ENCODE measurements at regions not wholly inside any gene's neighbourhood (a gene's known extent, or its start where the extent isn't known, plus 50 kb on each side); places are given as distances from the start of the nearest gene placed in this dataset.

DNA sequence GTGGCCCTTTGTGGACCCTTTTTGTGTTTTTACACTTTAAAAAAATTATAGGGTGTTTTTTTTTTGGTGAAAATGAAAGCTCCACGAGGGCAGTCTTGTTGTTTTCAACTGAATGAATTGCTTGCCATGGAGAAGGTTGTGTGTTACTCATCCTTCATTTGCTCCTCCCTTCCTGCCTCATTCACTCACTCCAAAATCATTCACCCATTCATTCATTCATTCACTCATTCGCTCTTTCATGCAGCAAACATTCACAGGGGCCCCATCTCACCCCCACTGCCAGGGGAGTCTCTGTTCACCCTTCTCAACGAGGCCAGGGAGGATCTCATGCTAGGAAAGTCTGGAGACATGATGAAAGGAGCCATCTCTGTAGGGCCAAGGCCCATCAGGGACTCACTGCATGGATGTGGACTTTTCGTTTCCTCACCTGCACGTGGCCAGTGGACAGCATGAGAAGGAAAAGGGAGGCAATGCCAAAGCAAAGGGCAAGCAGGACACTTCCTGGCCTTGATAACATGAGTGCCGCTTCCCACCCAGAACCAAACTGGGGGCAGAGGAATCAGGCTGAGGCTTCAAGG, 62.8 kb upstream of the COL13A1 start:
- H3K27me3 ChIP-seq (ENCODE audit: control insufficient read depth in 1 of 2, insufficient read depth in 2 of 2, low read length in 2 of 2): peaks cover 0 to 6% of the 10 kb centered on the region in 2 donors
- no peaks in the 10 kb centered on the region for H3K9me3 ChIP-seq (ENCODE audit: control insufficient read depth in 1 of 2, low read length in 2 of 2)
- H3K36me3 ChIP-seq (ENCODE audit: control insufficient read depth in 1 of 2, insufficient read depth in 2 of 2, low read length in 2 of 2): no peaks in the 10 kb centered on the region
- no peak overlapping the region for H3K9ac ChIP-seq (ENCODE audit: low read depth in 1 of 2, low read length in 2 of 2)
- no peak overlapping the region for H3K27ac ChIP-seq (ENCODE audit: low read depth, low read length)
- H3K4me1 ChIP-seq (ENCODE audit: control insufficient read depth in 1 of 2, insufficient read depth in 2 of 2, low read length in 2 of 2): peaks cover 7 to 12% of the 10 kb centered on the region in 2 donors
- no peak overlapping the region for H3K4me3 ChIP-seq (ENCODE audit: low read depth in 1 of 2, low read length in 2 of 2)

DNA sequence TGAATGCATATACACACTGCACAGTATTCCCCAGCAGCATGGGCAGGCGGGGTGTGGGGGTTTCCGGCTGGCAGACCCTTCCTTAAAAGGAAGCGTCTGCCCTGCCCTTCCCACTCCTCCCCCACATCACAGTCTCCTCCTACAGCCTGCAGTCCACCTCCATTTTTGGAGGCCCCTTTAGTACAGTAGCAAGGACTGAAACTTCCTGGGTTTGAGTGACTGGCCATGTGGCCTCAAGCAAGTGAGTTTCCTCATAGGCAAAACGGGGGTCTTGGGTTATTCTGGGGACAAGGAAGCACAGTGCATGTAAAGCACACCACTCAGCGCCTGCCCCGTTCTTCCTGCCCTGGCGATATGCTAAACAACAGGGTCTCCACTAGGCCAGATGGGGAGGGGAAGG, 62.1 kb upstream of the COL13A1 start:
- Histone ChIP-seq H3K27ac (ENCODE audit: low read depth, low read length) (no peak overlapping the region), H3K27me3 (ENCODE audit: control insufficient read depth in 1 of 2, insufficient read depth in 2 of 2, low read length in 2 of 2) (peaks cover 0 to 4% of the 10 kb centered on the region in 2 donors), H3K4me3 (ENCODE audit: low read depth in 1 of 2, low read length in 2 of 2) (no peak overlapping the region), H3K9ac (ENCODE audit: low read depth in 1 of 2, low read length in 2 of 2) (no peak overlapping the region), H3K36me3 (ENCODE audit: control insufficient read depth in 1 of 2, insufficient read depth in 2 of 2, low read length in 2 of 2) (no peaks in the 10 kb centered on the region), H3K9me3 (ENCODE audit: control insufficient read depth in 1 of 2, low read length in 2 of 2) (no peaks in the 10 kb centered on the region), H3K4me1 (ENCODE audit: control insufficient read depth in 1 of 2, insufficient read depth in 2 of 2, low read length in 2 of 2) (peaks cover 0 to 5% of the 10 kb centered on the region in 2 donors)

DNA sequence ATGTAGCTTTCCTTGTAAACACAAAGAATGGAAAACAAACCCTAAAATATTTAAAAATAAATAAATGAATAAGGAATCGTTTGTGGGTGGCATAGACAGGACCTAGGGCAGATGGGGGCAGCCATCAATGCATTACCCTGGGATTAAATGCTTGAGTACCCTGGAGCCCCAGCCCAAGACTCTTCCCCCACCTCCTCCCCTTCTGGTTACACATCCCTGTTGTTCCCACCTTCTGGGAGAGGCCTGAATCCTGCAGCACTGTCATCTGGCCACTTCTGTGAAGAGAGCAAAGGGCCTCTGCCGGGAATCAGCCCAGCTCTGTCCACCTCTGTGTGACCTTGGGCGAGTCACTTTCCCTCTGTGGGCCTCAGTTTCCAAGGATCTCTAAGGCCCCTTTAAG, 61.6 kb upstream of the COL13A1 start:
- no peaks in the 10 kb centered on the region for H3K9me3 ChIP-seq (ENCODE audit: control insufficient read depth in 1 of 2, low read length in 2 of 2)
- H3K9ac ChIP-seq (ENCODE audit: low read depth in 1 of 2, low read length in 2 of 2): no peak overlapping the region
- no peak overlapping the region for H3K27ac ChIP-seq (ENCODE audit: low read depth, low read length)
- no peak overlapping the region for H3K4me3 ChIP-seq (ENCODE audit: low read depth in 1 of 2, low read length in 2 of 2)
- no peaks in the 10 kb centered on the region for H3K36me3 ChIP-seq (ENCODE audit: control insufficient read depth in 1 of 2, insufficient read depth in 2 of 2, low read length in 2 of 2)
- H3K27me3 ChIP-seq (ENCODE audit: control insufficient read depth in 1 of 2, insufficient read depth in 2 of 2, low read length in 2 of 2): peaks cover 0 to 4% of the 10 kb centered on the region in 2 donors
- no peaks in the 10 kb centered on the region for H3K4me1 ChIP-seq (ENCODE audit: control insufficient read depth in 1 of 2, insufficient read depth in 2 of 2, low read length in 2 of 2)

DNA sequence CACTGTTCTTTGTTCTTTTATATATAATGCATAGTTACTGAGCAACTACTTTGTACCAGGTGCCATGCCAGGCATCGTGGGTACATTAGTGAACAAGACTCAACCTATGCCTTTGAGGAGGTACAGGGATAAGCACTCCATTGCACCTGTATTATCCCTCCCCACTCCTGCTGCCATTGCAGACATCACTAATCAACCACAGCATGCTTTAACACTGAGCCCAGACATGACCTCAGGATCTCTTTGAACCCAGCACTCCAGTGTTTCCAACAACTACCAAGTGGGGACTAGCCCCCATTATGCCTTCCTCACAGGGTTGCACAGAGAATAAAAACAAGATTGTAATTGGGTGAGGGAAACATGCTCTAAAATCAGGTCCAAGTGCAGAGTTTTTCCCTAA, 60.5 kb upstream of the COL13A1 start:
- Histone ChIP-seq H3K27me3 (ENCODE audit: control insufficient read depth in 1 of 2, insufficient read depth in 2 of 2, low read length in 2 of 2) (peaks cover 0 to 4% of the 10 kb centered on the region in 2 donors), H3K9ac (ENCODE audit: low read depth in 1 of 2, low read length in 2 of 2) (no peak overlapping the region), H3K9me3 (ENCODE audit: control insufficient read depth in 1 of 2, low read length in 2 of 2) (no peaks in the 10 kb centered on the region), H3K27ac (ENCODE audit: low read depth, low read length) (no peak overlapping the region), H3K36me3 (ENCODE audit: control insufficient read depth in 1 of 2, insufficient read depth in 2 of 2, low read length in 2 of 2) (no peaks in the 10 kb centered on the region), H3K4me1 (ENCODE audit: control insufficient read depth in 1 of 2, insufficient read depth in 2 of 2, low read length in 2 of 2) (no peaks in the 10 kb centered on the region), H3K4me3 (ENCODE audit: low read depth in 1 of 2, low read length in 2 of 2) (no peak overlapping the region)

DNA sequence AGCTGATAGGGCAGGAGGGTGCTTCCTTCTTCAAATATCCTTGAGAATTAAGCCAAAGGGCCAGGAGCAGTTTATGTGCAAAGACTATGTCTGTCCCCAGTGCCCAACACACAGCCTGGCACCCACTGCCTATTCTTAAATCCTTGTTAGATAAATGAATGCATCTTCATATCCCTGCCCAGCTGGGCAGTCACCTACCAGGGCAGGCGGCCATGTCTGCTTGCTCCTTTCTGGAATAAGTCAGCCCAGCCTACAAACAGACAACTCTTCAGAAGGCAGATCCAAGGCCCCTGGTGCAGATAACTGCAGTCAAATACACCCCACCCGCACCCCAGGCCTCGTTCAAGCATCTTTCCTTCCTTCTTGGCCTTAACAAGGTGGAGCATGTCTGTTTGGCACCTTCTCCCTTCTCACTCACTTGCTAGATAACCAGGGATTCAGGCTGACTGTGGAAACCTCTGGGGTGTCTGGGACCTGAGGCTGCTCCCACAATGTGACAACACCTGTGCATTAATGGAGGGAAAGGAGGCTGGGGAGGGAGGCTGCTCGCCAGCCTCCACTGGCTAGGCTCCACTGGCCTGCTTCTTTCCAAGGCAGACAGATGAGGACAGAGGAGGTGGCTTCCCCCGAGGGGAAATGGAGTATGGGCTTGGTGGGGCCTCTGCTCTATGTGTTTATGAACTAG, 59.9 kb upstream of the COL13A1 start:
- H3K27ac ChIP-seq (ENCODE audit: low read depth, low read length): no peak overlapping the region
- H3K36me3 ChIP-seq (ENCODE audit: control insufficient read depth in 1 of 2, insufficient read depth in 2 of 2, low read length in 2 of 2): no peaks in the 10 kb centered on the region
- no peak overlapping the region for H3K4me3 ChIP-seq (ENCODE audit: low read depth in 1 of 2, low read length in 2 of 2)
- no peaks in the 10 kb centered on the region for H3K9me3 ChIP-seq (ENCODE audit: control insufficient read depth in 1 of 2, low read length in 2 of 2)
- H3K4me1 ChIP-seq (ENCODE audit: control insufficient read depth in 1 of 2, insufficient read depth in 2 of 2, low read length in 2 of 2): no peaks in the 10 kb centered on the region
- H3K27me3 ChIP-seq (ENCODE audit: control insufficient read depth in 1 of 2, insufficient read depth in 2 of 2, low read length in 2 of 2): peaks cover 0 to 4% of the 10 kb centered on the region in 2 donors
- H3K9ac ChIP-seq (ENCODE audit: low read depth in 1 of 2, low read length in 2 of 2): no peak overlapping the region

DNA sequence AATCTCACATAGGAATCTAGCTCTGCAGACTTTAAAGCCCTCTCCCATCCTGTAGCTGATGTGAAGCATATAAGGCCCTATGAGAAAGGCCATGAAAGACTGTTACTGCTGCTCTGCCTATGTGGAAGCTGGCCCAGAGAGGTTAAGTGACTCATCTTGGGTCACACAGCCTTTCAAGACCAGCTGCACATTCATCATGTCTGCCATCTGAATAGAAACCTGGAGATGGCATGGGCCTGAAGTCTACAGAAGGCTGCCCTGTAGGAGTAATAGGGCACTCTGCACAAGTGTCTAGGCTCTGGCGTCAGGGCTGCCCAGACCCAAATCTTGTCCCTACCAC, 59.4 kb upstream of the COL13A1 start:
- Histone ChIP-seq H3K9me3 (ENCODE audit: control insufficient read depth in 1 of 2, low read length in 2 of 2) (no peaks in the 10 kb centered on the region), H3K27me3 (ENCODE audit: control insufficient read depth in 1 of 2, insufficient read depth in 2 of 2, low read length in 2 of 2) (peaks cover 0 to 4% of the 10 kb centered on the region in 2 donors), H3K9ac (ENCODE audit: low read depth in 1 of 2, low read length in 2 of 2) (no peak overlapping the region), H3K36me3 (ENCODE audit: control insufficient read depth in 1 of 2, insufficient read depth in 2 of 2, low read length in 2 of 2) (no peaks in the 10 kb centered on the region), H3K4me1 (ENCODE audit: control insufficient read depth in 1 of 2, insufficient read depth in 2 of 2, low read length in 2 of 2) (no peaks in the 10 kb centered on the region), H3K4me3 (ENCODE audit: low read depth in 1 of 2, low read length in 2 of 2) (no peak overlapping the region), H3K27ac (ENCODE audit: low read depth, low read length) (no peak overlapping the region)

DNA sequence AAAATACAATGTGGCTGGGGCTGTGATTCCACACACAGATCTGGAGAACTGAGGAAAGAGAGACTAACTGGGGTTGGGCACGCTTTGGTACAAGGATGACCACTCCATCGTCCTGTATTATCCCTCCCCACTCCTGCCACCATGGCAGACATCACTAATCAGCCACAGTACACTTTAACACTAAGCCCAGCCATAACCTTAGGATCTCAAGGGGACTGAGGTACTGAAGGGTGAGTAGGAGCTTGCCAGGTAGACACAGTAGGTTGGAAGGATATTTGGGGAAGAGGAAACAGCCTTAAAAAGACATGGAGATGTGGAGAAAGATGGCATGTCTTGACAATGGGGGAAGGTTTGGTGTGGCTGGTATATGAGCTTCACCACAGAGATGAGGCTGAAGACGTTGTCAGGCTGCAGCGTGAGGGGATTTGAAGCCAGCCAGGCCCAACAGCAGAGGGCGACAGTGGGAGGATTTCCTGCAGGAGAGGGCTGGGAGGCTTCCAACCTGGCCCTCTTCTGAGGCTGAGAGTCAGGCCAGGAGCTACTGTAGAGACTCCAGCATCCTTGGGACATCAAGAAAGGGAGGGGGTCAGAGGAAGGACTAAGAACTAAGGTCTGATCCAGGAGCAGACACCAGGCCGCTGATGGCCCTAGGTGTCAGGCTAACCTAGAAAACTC, 58.6 kb upstream of the COL13A1 start:
- H3K9me3 ChIP-seq (ENCODE audit: control insufficient read depth in 1 of 2, low read length in 2 of 2): no peaks in the 10 kb centered on the region
- no peaks in the 10 kb centered on the region for H3K4me1 ChIP-seq (ENCODE audit: control insufficient read depth in 1 of 2, insufficient read depth in 2 of 2, low read length in 2 of 2)
- H3K27me3 ChIP-seq (ENCODE audit: control insufficient read depth in 1 of 2, insufficient read depth in 2 of 2, low read length in 2 of 2): peaks cover 0 to 4% of the 10 kb centered on the region in 2 donors
- no peak overlapping the region for H3K27ac ChIP-seq (ENCODE audit: low read depth, low read length)
- no peak overlapping the region for H3K4me3 ChIP-seq (ENCODE audit: low read depth in 1 of 2, low read length in 2 of 2)
- H3K9ac ChIP-seq (ENCODE audit: low read depth in 1 of 2, low read length in 2 of 2): no peak overlapping the region
- H3K36me3 ChIP-seq (ENCODE audit: control insufficient read depth in 1 of 2, insufficient read depth in 2 of 2, low read length in 2 of 2): no peaks in the 10 kb centered on the region

DNA sequence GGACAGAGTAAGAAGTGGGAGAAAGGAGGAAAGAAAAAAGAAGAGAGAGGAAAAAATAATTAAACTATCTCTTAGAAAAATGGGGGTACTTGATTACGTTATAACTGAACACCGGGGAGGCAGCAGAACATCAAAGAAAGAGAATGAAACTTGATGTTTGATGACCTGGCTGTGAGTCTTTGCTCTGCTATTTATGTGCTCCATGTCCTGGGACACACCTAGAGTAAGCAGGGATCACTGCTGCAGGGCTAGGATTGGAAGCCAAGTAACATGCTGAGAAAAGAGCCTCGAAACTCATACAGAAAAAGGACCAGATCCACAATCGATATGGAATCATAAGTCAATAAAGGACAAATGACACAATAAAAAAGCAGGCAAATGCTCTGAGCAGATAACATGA, 56.7 kb upstream of the COL13A1 start:
- H3K27ac ChIP-seq (ENCODE audit: low read depth, low read length): no peak overlapping the region
- H3K4me1 ChIP-seq (ENCODE audit: control insufficient read depth in 1 of 2, insufficient read depth in 2 of 2, low read length in 2 of 2): no peaks in the 10 kb centered on the region
- no peaks in the 10 kb centered on the region for H3K9me3 ChIP-seq (ENCODE audit: control insufficient read depth in 1 of 2, low read length in 2 of 2)
- no peaks in the 10 kb centered on the region for H3K36me3 ChIP-seq (ENCODE audit: control insufficient read depth in 1 of 2, insufficient read depth in 2 of 2, low read length in 2 of 2)
- H3K27me3 ChIP-seq (ENCODE audit: control insufficient read depth in 1 of 2, insufficient read depth in 2 of 2, low read length in 2 of 2): peaks cover 0 to 4% of the 10 kb centered on the region in 2 donors
- H3K4me3 ChIP-seq (ENCODE audit: low read depth in 1 of 2, low read length in 2 of 2): no peak overlapping the region
- no peak overlapping the region for H3K9ac ChIP-seq (ENCODE audit: low read depth in 1 of 2, low read length in 2 of 2)

DNA sequence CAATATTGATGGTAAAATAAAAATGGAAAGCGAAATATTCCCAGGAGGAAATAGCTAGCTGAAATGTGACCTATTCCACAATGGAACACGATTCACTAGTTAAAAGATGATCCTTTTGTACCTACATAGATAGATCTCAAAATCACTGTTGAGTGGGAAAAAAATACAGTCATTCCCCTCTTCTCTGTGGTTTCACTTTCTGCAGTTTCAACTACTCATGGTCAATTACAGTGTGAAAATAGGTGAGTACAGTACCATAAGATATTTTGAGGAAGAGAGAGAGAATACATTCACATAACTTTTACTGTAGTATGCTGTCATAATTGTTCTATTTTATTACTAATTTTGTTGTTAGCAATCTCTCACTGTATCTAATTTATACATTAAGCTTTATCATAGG, 56.0 kb upstream of the COL13A1 start:
- Histone ChIP-seq H3K9ac (ENCODE audit: low read depth in 1 of 2, low read length in 2 of 2) (no peak overlapping the region), H3K36me3 (ENCODE audit: control insufficient read depth in 1 of 2, insufficient read depth in 2 of 2, low read length in 2 of 2) (no peaks in the 10 kb centered on the region), H3K27ac (ENCODE audit: low read depth, low read length) (no peak overlapping the region), H3K4me1 (ENCODE audit: control insufficient read depth in 1 of 2, insufficient read depth in 2 of 2, low read length in 2 of 2) (no peaks in the 10 kb centered on the region), H3K9me3 (ENCODE audit: control insufficient read depth in 1 of 2, low read length in 2 of 2) (no peaks in the 10 kb centered on the region), H3K4me3 (ENCODE audit: low read depth in 1 of 2, low read length in 2 of 2) (no peak overlapping the region), H3K27me3 (ENCODE audit: control insufficient read depth in 1 of 2, insufficient read depth in 2 of 2, low read length in 2 of 2) (peaks cover 4 to 6% of the 10 kb centered on the region in 2 donors)

DNA sequence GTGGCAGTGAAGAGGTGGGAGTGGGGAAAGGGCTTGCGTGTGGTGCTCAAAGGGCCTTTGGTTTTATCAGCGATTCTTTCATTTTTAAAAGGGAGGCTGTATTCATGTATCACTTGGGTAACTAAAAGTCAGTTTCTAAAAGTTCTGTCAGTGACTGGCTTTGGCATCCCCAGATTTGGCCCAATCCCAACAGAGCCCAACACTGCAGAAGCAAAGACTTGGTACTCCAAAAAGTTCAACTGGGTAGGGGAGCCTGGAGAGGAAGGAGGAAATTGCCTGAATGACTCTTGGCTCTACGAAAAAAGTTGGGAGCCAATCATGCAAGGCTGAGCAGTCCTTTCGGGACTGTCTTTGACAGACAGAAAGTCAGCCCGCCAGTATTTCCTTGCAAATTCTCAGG, 54.5 kb upstream of the COL13A1 start:
- H3K9ac ChIP-seq (ENCODE audit: low read depth in 1 of 2, low read length in 2 of 2): no peak overlapping the region
- peaks cover 0 to 6% of the 10 kb centered on the region in 2 donors for H3K27me3 ChIP-seq (ENCODE audit: control insufficient read depth in 1 of 2, insufficient read depth in 2 of 2, low read length in 2 of 2)
- H3K4me1 ChIP-seq (ENCODE audit: control insufficient read depth in 1 of 2, insufficient read depth in 2 of 2, low read length in 2 of 2): no peaks in the 10 kb centered on the region
- H3K27ac ChIP-seq (ENCODE audit: low read depth, low read length): no peak overlapping the region
- no peaks in the 10 kb centered on the region for H3K9me3 ChIP-seq (ENCODE audit: control insufficient read depth in 1 of 2, low read length in 2 of 2)
- H3K4me3 ChIP-seq (ENCODE audit: low read depth in 1 of 2, low read length in 2 of 2): no peak overlapping the region
- no peaks in the 10 kb centered on the region for H3K36me3 ChIP-seq (ENCODE audit: control insufficient read depth in 1 of 2, insufficient read depth in 2 of 2, low read length in 2 of 2)

Data from duodenal mucosa (tissue), 2 donors.